Trophoblast cell (in vitro differentiated cells and primary cell): ENCODE measurements at regions not wholly inside any gene's neighbourhood (a gene's known extent, or its start where the extent isn't known, plus 50 kb on each side); places are given as distances from the start of the nearest gene placed in this dataset.

Experiments
- DNase-seq, 2 donors: peaks; one replicate each; pipeline ENCODE4 v3.0.0-alpha.2; 2016
- H2AFZ ChIP-seq: 2 replicates; pipeline ENCODE4 v1.6.1; 2013; ENCODE audit warnings: low read length, moderate library complexity, mild to moderate bottlenecking; ENCODE audit not compliant: insufficient read depth, poor library complexity
- H2AK5ac ChIP-seq: 2 replicates; pipeline ENCODE4 v1.6.1; 2013; ENCODE audit warnings: mild to moderate bottlenecking, low read length
- H2BK120ac ChIP-seq: 2 replicates; pipeline ENCODE4 v1.6.1; 2013; ENCODE audit warnings: low read length, mild to moderate bottlenecking, moderate library complexity; ENCODE audit not compliant: insufficient read depth, poor library complexity
- H2BK12ac ChIP-seq: 2 replicates; pipeline ENCODE4 v1.6.1; 2013; ENCODE audit warnings: mild to moderate bottlenecking, low read length, moderate library complexity
- H2BK5ac ChIP-seq: 2 replicates; pipeline ENCODE4 v1.6.1; 2013; ENCODE audit warnings: low read length, low read depth, moderate library complexity, mild to moderate bottlenecking; ENCODE audit not compliant: poor library complexity
- H3K14ac ChIP-seq: 2 replicates; pipeline ENCODE4 v1.6.1; 2013; ENCODE audit warnings: mild to moderate bottlenecking, low read length
- H3K18ac ChIP-seq: 2 replicates; pipeline ENCODE4 v1.6.1; 2013; ENCODE audit warnings: mild to moderate bottlenecking, low read length
- H3K23ac ChIP-seq: 2 replicates; pipeline ENCODE4 v1.6.1; 2013; ENCODE audit warnings: low read length
- H3K27ac ChIP-seq: 2 replicates; pipeline ENCODE4 v1.5.1; 2013; ENCODE audit warnings: low read depth, mild to moderate bottlenecking, inconsistent platforms, low read length, moderate library complexity
- H3K27me3 ChIP-seq: 2 replicates; pipeline ENCODE4 v1.6.1; 2013; ENCODE audit warnings: inconsistent platforms, mild to moderate bottlenecking, low read length, moderate library complexity; ENCODE audit not compliant: insufficient read depth
- H3K36me3 ChIP-seq, 2 experiments: 1 replicate in 1 of 2; 2 replicates in 1 of 2; pipeline ENCODE4 v1.6.1; 2013; ENCODE audit warnings: low read length in 2 of 2, mild to moderate bottlenecking in 2 of 2, moderate library complexity in 1 of 2; ENCODE audit not compliant: insufficient read depth in 2 of 2, control insufficient read depth in 1 of 2
- H3K4ac ChIP-seq: 2 replicates; pipeline ENCODE4 v1.6.1; 2013; ENCODE audit warnings: low read depth, mild to moderate bottlenecking, low read length, moderate library complexity
- H3K4me1 ChIP-seq, 2 experiments: 1 replicate in 1 of 2; 2 replicates in 1 of 2; pipeline ENCODE4 v1.6.1; 2013; ENCODE audit warnings: low read length in 2 of 2, mild to moderate bottlenecking in 2 of 2, moderate library complexity in 1 of 2; ENCODE audit not compliant: insufficient read depth in 2 of 2, control insufficient read depth in 1 of 2
- H3K4me2 ChIP-seq: 2 replicates; pipeline ENCODE4 v1.6.1; 2013; ENCODE audit warnings: inconsistent platforms, mild to moderate bottlenecking, low read length, moderate library complexity
- H3K4me3 ChIP-seq: 2 replicates; pipeline ENCODE4 v1.5.1; 2013; ENCODE audit warnings: mild to moderate bottlenecking, low read depth, low read length, inconsistent platforms
- H3K79me1 ChIP-seq: one replicate; pipeline ENCODE4 v1.6.1; 2013; ENCODE audit warnings: low read length
- H3K79me2 ChIP-seq: 2 replicates; pipeline ENCODE4 v1.6.1; 2013; ENCODE audit warnings: low read length, mild to moderate bottlenecking; ENCODE audit not compliant: control insufficient read depth, insufficient read depth, poor library complexity
- H3K9ac ChIP-seq: 2 replicates; pipeline ENCODE4 v1.6.1; 2013; ENCODE audit warnings: mild to moderate bottlenecking, low read length
- H3K9me3 ChIP-seq: 2 replicates; pipeline ENCODE4 v1.6.1; 2013; ENCODE audit warnings: low read depth, mild to moderate bottlenecking, control low read depth, inconsistent platforms, low read length; ENCODE audit not compliant: insufficient read depth
- H4K12ac ChIP-seq: 2 replicates; pipeline ENCODE4 v1.6.1; 2013; ENCODE audit warnings: low read depth, mild to moderate bottlenecking, low read length, moderate library complexity
- H4K8ac ChIP-seq: 2 replicates; pipeline ENCODE4 v1.6.1; 2013; ENCODE audit warnings: low read depth, mild to moderate bottlenecking, low read length, moderate library complexity
- H4K91ac ChIP-seq: one replicate; pipeline ENCODE4 v1.6.1; 2013; ENCODE audit warnings: low read depth, mild to moderate bottlenecking, low read length, moderate library complexity
- WGBS: extraction: QIAGEN DNeasy Blood & Tissue Kit; methylation state at CpG from one replicate; pipeline ENCODE4 v1.1.7; 2013; ENCODE audit warnings: missing lambda C conversion rate; ENCODE audit not compliant: insufficient read length, insufficient coverage; ENCODE audit errors: extremely low coverage; 5-methylcytosine and 5-hydroxymethylcytosine counted together

GRCh38 chr21:18007121-18007520 lies 188.0 kb upstream of the C21orf91 start:
- no peak overlapping the region for H2BK120ac ChIP-seq
- no peak overlapping the region for H2AFZ ChIP-seq
- WGBS = no CpG with 5 or more reads among the region's 1 CpG
- H3K27ac ChIP-seq = no peak overlapping the region
- no peak overlapping the region for H2AK5ac ChIP-seq
- H3K79me2 ChIP-seq = no peaks in the 10 kb centered on the region
- H3K23ac ChIP-seq = no peak overlapping the region
- H4K91ac ChIP-seq = no peak overlapping the region
- H3K9ac ChIP-seq = no peak overlapping the region
- no peak overlapping the region for H3K18ac ChIP-seq
- no peak overlapping the region for H3K4ac ChIP-seq
- H2BK12ac ChIP-seq = no peak overlapping the region
- H3K4me3 ChIP-seq = no peak overlapping the region
- H3K4me2 ChIP-seq = no peak overlapping the region
- H3K9me3 ChIP-seq = no peaks in the 10 kb centered on the region
- no peaks in the 10 kb centered on the region for H3K36me3 ChIP-seq
- H4K12ac ChIP-seq = no peak overlapping the region
- H3K4me1 ChIP-seq = no peaks in the 10 kb centered on the region
- H3K14ac ChIP-seq = no peak overlapping the region
- no peaks in the 10 kb centered on the region for H3K79me1 ChIP-seq
- no peak overlapping the region for H2BK5ac ChIP-seq
- no peak for DNase-seq
- H3K27me3 ChIP-seq = no peaks in the 10 kb centered on the region
- no peak overlapping the region for H4K8ac ChIP-seq

GRCh38 chr21:18006691-18007090 lies 187.5 kb upstream of the C21orf91 start:
- H3K4me1 ChIP-seq = no peaks in the 10 kb centered on the region
- no peaks in the 10 kb centered on the region for H3K79me1 ChIP-seq
- H3K14ac ChIP-seq = no peak overlapping the region
- H2BK12ac ChIP-seq = no peak overlapping the region
- no peak overlapping the region for H4K12ac ChIP-seq
- no peak overlapping the region for H4K8ac ChIP-seq
- H3K27me3 ChIP-seq = no peaks in the 10 kb centered on the region
- H4K91ac ChIP-seq = no peak overlapping the region
- H3K79me2 ChIP-seq = no peaks in the 10 kb centered on the region
- no CpG with 5 or more reads among the region's 2 CpGs for WGBS
- H3K23ac ChIP-seq = no peak overlapping the region
- H2AFZ ChIP-seq = no peak overlapping the region
- H3K9ac ChIP-seq = no peak overlapping the region
- no peak overlapping the region for H3K4ac ChIP-seq
- H2BK120ac ChIP-seq = no peak overlapping the region
- DNase-seq = no peak
- no peaks in the 10 kb centered on the region for H3K9me3 ChIP-seq
- H3K18ac ChIP-seq = no peak overlapping the region
- no peak overlapping the region for H2AK5ac ChIP-seq
- H3K36me3 ChIP-seq = no peaks in the 10 kb centered on the region
- H3K4me3 ChIP-seq = no peak overlapping the region
- H2BK5ac ChIP-seq = no peak overlapping the region
- H3K27ac ChIP-seq = no peak overlapping the region
- no peak overlapping the region for H3K4me2 ChIP-seq

- H4K91ac ChIP-seq = no peak overlapping the region
- H4K8ac ChIP-seq = no peak overlapping the region
- no peaks in the 10 kb centered on the region for H3K9me3 ChIP-seq
- no peak overlapping the region for H2AFZ ChIP-seq
- H3K27me3 ChIP-seq = no peaks in the 10 kb centered on the region
- H3K4ac ChIP-seq = no peak overlapping the region
- H3K23ac ChIP-seq = no peak overlapping the region
- WGBS = no CpG with 5 or more reads among the region's 2 CpGs
- no peak overlapping the region for H3K9ac ChIP-seq
- no peak overlapping the region for H3K14ac ChIP-seq
- no peak overlapping the region for H3K18ac ChIP-seq
- H2BK120ac ChIP-seq = no peak overlapping the region
- no peak overlapping the region for H3K4me2 ChIP-seq
- no peaks in the 10 kb centered on the region for H3K4me1 ChIP-seq
- no peaks in the 10 kb centered on the region for H3K36me3 ChIP-seq
- H2BK5ac ChIP-seq = no peak overlapping the region
- H2BK12ac ChIP-seq = no peak overlapping the region
- DNase-seq = no peak
- H3K27ac ChIP-seq = no peak overlapping the region
- H3K79me2 ChIP-seq = no peaks in the 10 kb centered on the region
- H3K79me1 ChIP-seq = no peaks in the 10 kb centered on the region
- H3K4me3 ChIP-seq = no peak overlapping the region
- H4K12ac ChIP-seq = no peak overlapping the region
- no peak overlapping the region for H2AK5ac ChIP-seq
These were observed 183.2 kb upstream of the C21orf91 start for GRCh38 chr21:18002393-18002792.

GRCh38 chr21:18000981-18001686 lies 182.0 kb upstream of the C21orf91 start:
- H2BK12ac ChIP-seq = no peak overlapping the region
- H2AK5ac ChIP-seq = no peak overlapping the region
- no peaks in the 10 kb centered on the region for H3K36me3 ChIP-seq
- H3K79me2 ChIP-seq = no peaks in the 10 kb centered on the region
- no peak overlapping the region for H2BK5ac ChIP-seq
- H3K9ac ChIP-seq = no peak overlapping the region
- H3K4ac ChIP-seq = no peak overlapping the region
- H4K8ac ChIP-seq = no peak overlapping the region
- no peak overlapping the region for H4K91ac ChIP-seq
- no CpG with 5 or more reads among the region's 3 CpGs for WGBS
- H3K79me1 ChIP-seq = no peaks in the 10 kb centered on the region
- no peak overlapping the region for H4K12ac ChIP-seq
- no peak overlapping the region for H3K4me2 ChIP-seq
- H3K4me1 ChIP-seq = no peaks in the 10 kb centered on the region
- no peak for DNase-seq
- H2BK120ac ChIP-seq = no peak overlapping the region
- no peaks in the 10 kb centered on the region for H3K27me3 ChIP-seq
- H3K4me3 ChIP-seq = no peak overlapping the region
- no peak overlapping the region for H2AFZ ChIP-seq
- H3K14ac ChIP-seq = no peak overlapping the region
- no peak overlapping the region for H3K23ac ChIP-seq
- no peak overlapping the region for H3K18ac ChIP-seq
- no peaks in the 10 kb centered on the region for H3K9me3 ChIP-seq
- no peak overlapping the region for H3K27ac ChIP-seq
